CD4-positive, alpha-beta T cell (primary cell): ENCODE measurements at regions not wholly inside any gene's neighbourhood (a gene's known extent, or its start where the extent isn't known, plus 50 kb on each side); places are given as distances from the start of the nearest gene placed in this dataset.

Experiments used
- ATAC-seq: fragments of 200-7000 bp; cut with Tn5 transposase; one replicate; pipeline ENCODE4 v1.10.0; 2022; ENCODE audit warnings: mild to moderate bottlenecking; ENCODE audit not compliant: poor library complexity
- CTCF ChIA-PET: fragments of 350-600 bp; sonication (Branson Sonifier 250); formaldehyde crosslinking; loops from one replicate; lab custom pipeline; 2021; ENCODE audit warnings: antibody characterized with exemption, inconsistent platforms; lab: Charles Lee
- POLR2A ChIA-PET: fragments of 350-600 bp; sonication (Branson Sonifier 250); formaldehyde crosslinking; loops from one replicate; lab custom pipeline; 2021; ENCODE audit warnings: antibody characterized with exemption, inconsistent platforms; lab: Charles Lee
- DNase-seq, 14 experiments: peaks; one replicate each; pipeline ENCODE4 v3.0.0-alpha.2; 2013 to 2020; ENCODE audit warnings: mixed read lengths in 2 of 14
- H3K27ac ChIP-seq, 2 donors: one replicate each; pipeline versions ENCODE4 v1.5.1 to v1.7.0; 2013; ENCODE audit warnings: low read length in 2 of 2, low read depth in 1 of 2, mild to moderate bottlenecking in 1 of 2
- H3K27me3 ChIP-seq, 2 experiments: 1 replicate in 1 of 2; 2 replicates in 1 of 2; pipeline versions ENCODE4 v1.6.1 to v1.7.0; 2013; ENCODE audit warnings: low read length in 2 of 2, control low read depth in 1 of 2, mild to moderate bottlenecking in 1 of 2, moderate library complexity in 1 of 2; ENCODE audit not compliant: insufficient read depth in 2 of 2, control insufficient read depth in 1 of 2
- H3K36me3 ChIP-seq: one replicate; pipeline ENCODE4 v1.6.1; 2013; ENCODE audit warnings: low read length, control low read depth; ENCODE audit not compliant: insufficient read depth
- H3K4me1 ChIP-seq: one replicate; pipeline ENCODE4 v1.6.1; 2013; ENCODE audit warnings: low read length, control low read depth; ENCODE audit not compliant: insufficient read depth
- H3K4me3 ChIP-seq: one replicate; pipeline ENCODE4 v1.5.1; 2013; ENCODE audit warnings: mild to moderate bottlenecking, low read length, moderate library complexity
- H3K9me3 ChIP-seq, 2 experiments: 1 replicate in 1 of 2; 2 replicates in 1 of 2; pipeline versions ENCODE4 v1.6.1 to v1.7.0; 2013; ENCODE audit warnings: low read length in 2 of 2, mild to moderate bottlenecking in 2 of 2, control low read depth in 1 of 2, moderate library complexity in 1 of 2; ENCODE audit not compliant: control insufficient read depth in 1 of 2, insufficient read depth in 1 of 2
- H3K27ac Mint-ChIP-seq: one replicate; pipeline ENCODE4 v1.8.0; 2020; ENCODE audit warnings: mixed read lengths
- H3K27me3 Mint-ChIP-seq: one replicate; pipeline ENCODE4 v1.8.0; 2021; ENCODE audit warnings: mixed read lengths
- H3K36me3 Mint-ChIP-seq: one replicate; pipeline ENCODE4 v1.8.0; 2021; ENCODE audit warnings: low read depth, mixed read lengths
- H3K4me1 Mint-ChIP-seq: one replicate; pipeline ENCODE4 v1.8.0; 2021; ENCODE audit warnings: low read depth, mixed read lengths
- H3K4me3 Mint-ChIP-seq: one replicate; pipeline ENCODE4 v1.8.0; 2020; ENCODE audit warnings: mild to moderate bottlenecking, mixed read lengths
- H3K9me3 Mint-ChIP-seq: one replicate; pipeline ENCODE4 v1.8.0; 2020; ENCODE audit warnings: mixed read lengths
- intact Hi-C, 2 experiments: fragments of 100-400 bp; cut with DNase I in 1 of 2; cut with micrococcal nuclease in 1 of 2; formaldehyde crosslinking; loops; one replicate each; pipeline versions ENCODE4 v1.15.1 to v1.9.0; 2023 to 2025; cut with DNase I, micrococcal nuclease
- TF ChIP-seq, protein P1 (sequence below): fragments of 200-600 bp; IDR thresholded peaks from one replicate; pipeline ENCODE4 v1.8.0; 2022; ENCODE audit warnings: antibody characterized with exemption, mild to moderate bottlenecking

DNA sequence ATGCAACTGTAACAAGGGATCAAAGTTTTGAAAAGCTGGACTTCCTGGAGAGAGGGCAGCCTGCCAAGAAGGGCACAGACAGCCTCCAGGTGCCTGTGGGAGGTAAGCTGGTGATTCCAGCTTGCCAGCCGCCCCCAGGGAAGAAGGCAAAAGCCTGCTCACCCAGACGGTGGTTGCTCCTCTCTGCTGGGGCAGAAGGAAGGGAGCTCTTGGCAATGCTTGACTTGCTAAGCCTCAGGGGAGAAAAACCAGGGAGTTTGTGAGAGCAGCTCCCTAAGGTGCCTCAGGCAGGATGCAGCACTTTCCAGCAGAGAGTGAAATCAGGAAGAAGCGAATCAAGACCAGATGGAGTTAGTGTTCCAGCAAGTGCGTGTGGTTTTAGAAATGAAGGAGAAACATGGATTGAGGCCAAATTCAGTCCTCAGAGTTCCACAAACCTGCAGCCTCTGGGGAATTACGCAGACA, 553.6 kb downstream of the BUD13 start:
- H3K36me3 Mint-ChIP-seq = no peaks in the 10 kb centered on the region
- ATAC-seq = no peak
- Histone ChIP-seq H3K4me1 (no peaks in the 10 kb centered on the region), H3K27ac (no peak overlapping the region), H3K36me3 (no peaks in the 10 kb centered on the region), H3K4me3 (no peak overlapping the region), H3K9me3 (no peaks in the 10 kb centered on the region), H3K27me3 (no peaks in the 10 kb centered on the region)
- CTCF ChIA-PET = no interaction called here
- H3K9me3 Mint-ChIP-seq = no peaks in the 10 kb centered on the region
- no peak overlapping the region for H3K4me3 Mint-ChIP-seq
- POLR2A ChIA-PET = no interaction called here
- TF ChIP-seq, protein P1, sequence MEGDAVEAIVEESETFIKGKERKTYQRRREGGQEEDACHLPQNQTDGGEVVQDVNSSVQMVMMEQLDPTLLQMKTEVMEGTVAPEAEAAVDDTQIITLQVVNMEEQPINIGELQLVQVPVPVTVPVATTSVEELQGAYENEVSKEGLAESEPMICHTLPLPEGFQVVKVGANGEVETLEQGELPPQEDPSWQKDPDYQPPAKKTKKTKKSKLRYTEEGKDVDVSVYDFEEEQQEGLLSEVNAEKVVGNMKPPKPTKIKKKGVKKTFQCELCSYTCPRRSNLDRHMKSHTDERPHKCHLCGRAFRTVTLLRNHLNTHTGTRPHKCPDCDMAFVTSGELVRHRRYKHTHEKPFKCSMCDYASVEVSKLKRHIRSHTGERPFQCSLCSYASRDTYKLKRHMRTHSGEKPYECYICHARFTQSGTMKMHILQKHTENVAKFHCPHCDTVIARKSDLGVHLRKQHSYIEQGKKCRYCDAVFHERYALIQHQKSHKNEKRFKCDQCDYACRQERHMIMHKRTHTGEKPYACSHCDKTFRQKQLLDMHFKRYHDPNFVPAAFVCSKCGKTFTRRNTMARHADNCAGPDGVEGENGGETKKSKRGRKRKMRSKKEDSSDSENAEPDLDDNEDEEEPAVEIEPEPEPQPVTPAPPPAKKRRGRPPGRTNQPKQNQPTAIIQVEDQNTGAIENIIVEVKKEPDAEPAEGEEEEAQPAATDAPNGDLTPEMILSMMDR = no peak
- no peaks in the 10 kb centered on the region for H3K4me1 Mint-ChIP-seq
- H3K27ac Mint-ChIP-seq = no peak overlapping the region
- intact Hi-C loops = loop anchor here (5.0 kb wide), 1 partner anchor 473 kb away; no protein-coding TSS in a partner anchor
- DNase-seq = no peak
- H3K27me3 Mint-ChIP-seq = peaks cover 16% of the 10 kb centered on the region

DNA sequence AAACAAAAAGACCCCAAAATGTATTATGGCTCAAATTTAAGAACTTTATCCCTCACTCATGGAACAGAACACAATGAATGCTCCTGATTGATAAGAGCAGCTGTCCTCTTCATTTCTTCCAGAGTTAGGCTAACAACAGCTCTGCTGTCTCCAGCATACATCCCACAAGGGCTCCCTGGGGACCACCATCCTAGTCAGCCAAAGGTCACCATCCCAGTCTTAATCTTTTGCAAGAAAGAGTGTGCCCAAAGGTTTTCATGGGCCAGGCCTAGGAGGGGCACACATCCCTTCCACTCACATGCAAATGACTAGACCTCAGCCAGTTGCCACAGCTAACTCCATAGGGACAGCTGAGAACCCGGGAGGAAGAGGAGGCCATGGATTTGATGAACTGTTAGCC, 555.3 kb downstream of the BUD13 start:
- H3K4me1 Mint-ChIP-seq = no peaks in the 10 kb centered on the region
- CTCF ChIA-PET = no interaction called here
- H3K27me3 ChIP-seq = no peaks in the 10 kb centered on the region
- no peak for ATAC-seq
- no peaks in the 10 kb centered on the region for H3K36me3 ChIP-seq
- no peak for DNase-seq
- TF ChIP-seq, protein P1 = no peak
- intact Hi-C loops = loop anchor here (5.0 kb wide), 1 partner anchor 475 kb away; no protein-coding TSS in a partner anchor
- H3K27ac Mint-ChIP-seq = no peak overlapping the region
- H3K4me1 ChIP-seq = no peaks in the 10 kb centered on the region
- no peaks in the 10 kb centered on the region for H3K36me3 Mint-ChIP-seq
- no peaks in the 10 kb centered on the region for H3K9me3 ChIP-seq
- POLR2A ChIA-PET = no interaction called here
- no peak overlapping the region for H3K4me3 ChIP-seq
- H3K27me3 Mint-ChIP-seq = peaks cover 17% of the 10 kb centered on the region
- H3K27ac ChIP-seq = no peak overlapping the region
- H3K4me3 Mint-ChIP-seq = no peak overlapping the region
- no peaks in the 10 kb centered on the region for H3K9me3 Mint-ChIP-seq

DNA sequence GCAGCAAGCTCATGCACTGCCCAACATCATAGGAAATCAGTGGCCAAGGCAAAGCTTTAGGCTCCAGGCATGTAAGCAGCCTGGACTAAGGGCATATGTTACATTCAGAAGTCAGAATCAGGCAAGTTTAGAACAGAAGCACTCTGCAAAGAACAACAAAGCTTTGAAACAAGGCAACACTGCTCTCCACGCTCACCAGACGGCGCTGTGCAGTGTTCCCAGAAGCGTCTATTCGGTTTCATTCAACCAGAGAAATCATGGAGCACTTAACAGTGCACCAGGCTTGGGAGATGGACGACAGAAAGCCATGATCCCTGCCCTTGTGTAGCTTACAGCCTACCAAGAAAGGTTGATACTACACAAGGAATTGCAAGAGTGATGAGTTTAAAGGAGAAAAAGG, 555.8 kb downstream of the BUD13 start:
- intact Hi-C loops = loop anchor here (5.0 kb wide), 1 partner anchor 475 kb away; no protein-coding TSS in a partner anchor
- H3K36me3 Mint-ChIP-seq = no peaks in the 10 kb centered on the region
- no peak overlapping the region for H3K4me3 Mint-ChIP-seq

More for the DNA sequence above, 555.8 kb downstream of the BUD13 start:
- CTCF ChIA-PET = no interaction called here
- ATAC-seq (no peak), DNase-seq (peak in 2 of 14 experiments; percentile 2 to 7)
- H3K4me3 ChIP-seq = no peak overlapping the region
- no peaks in the 10 kb centered on the region for H3K27me3 ChIP-seq
- H3K36me3 ChIP-seq = no peaks in the 10 kb centered on the region
- Mint-ChIP-seq H3K4me1 (no peaks in the 10 kb centered on the region), H3K27me3 (peaks cover 21% of the 10 kb centered on the region), H3K9me3 (no peaks in the 10 kb centered on the region), H3K27ac (no peak overlapping the region)
- H3K9me3 ChIP-seq = no peaks in the 10 kb centered on the region
- no peak overlapping the region for H3K27ac ChIP-seq
- H3K4me1 ChIP-seq = no peaks in the 10 kb centered on the region
- TF ChIP-seq, protein P1 = peak; percentile 15
- POLR2A ChIA-PET = no interaction called here
